CD4-positive, alpha-beta T cell treated with Interleukin-15 for 1 hour (primary cell): ENCODE measurements at regions not wholly inside any gene's neighbourhood (a gene's known extent, or its start where the extent isn't known, plus 50 kb on each side); places are given as distances from the start of the nearest gene placed in this dataset.

Experiments
- DNase-seq: peaks from one replicate; pipeline ENCODE4 v3.0.0-alpha.2; 2020

GRCh38 chr6:24987446-24988115 is 51.8 kb upstream of the RIPOR2 start:
- DNase-seq, result no peak

- DNase-seq, result no peak
Measured at GRCh38 chr6:24988562-24988961, 52.8 kb upstream of the RIPOR2 start.

- no peak for DNase-seq
Measured at GRCh38 chr6:24990236-24990845, 54.6 kb upstream of the RIPOR2 start.

- DNase-seq, result no peak
Measured at GRCh38 chr6:24990944-24991809, 55.4 kb upstream of the RIPOR2 start.

GRCh38 chr6:24991810-24992467 is 56.2 kb upstream of the RIPOR2 start:
- DNase-seq, result peak; percentile 80

GRCh38 chr6:24994812-24995211 is 59.1 kb upstream of the RIPOR2 start:
- no peak for DNase-seq

GRCh38 chr6:24995270-24995669 is 59.5 kb upstream of the RIPOR2 start:
- no peak for DNase-seq

- DNase-seq, result no peak
Measured at GRCh38 chr6:24996269-24996836, 60.6 kb upstream of the RIPOR2 start.

GRCh38 chr6:24997231-24997630 is 61.5 kb upstream of the RIPOR2 start:
- DNase-seq, result no peak

GRCh38 chr6:24997905-24998304 is 62.1 kb upstream of the RIPOR2 start:
- DNase-seq, result no peak

GRCh38 chr6:25002326-25003091 is 66.7 kb upstream of the RIPOR2 start:
- DNase-seq, result no peak

GRCh38 chr6:25004357-25004756 is 68.6 kb upstream of the RIPOR2 start:
- no peak for DNase-seq

GRCh38 chr6:25005010-25005409 is 69.2 kb upstream of the RIPOR2 start:
- DNase-seq, result no peak

- DNase-seq, result no peak
Measured at GRCh38 chr6:25006075-25006474, 70.3 kb upstream of the RIPOR2 start.

GRCh38 chr6:25006565-25007001 is 70.8 kb upstream of the RIPOR2 start:
- DNase-seq, result peak; percentile 84

- DNase-seq, result peak; percentile 60
Measured at GRCh38 chr6:25007269-25007699, 71.5 kb upstream of the RIPOR2 start.

- no peak for DNase-seq
Measured at GRCh38 chr6:25008707-25009392, 73.1 kb upstream of the RIPOR2 start.

GRCh38 chr6:25009393-25009710 is 73.6 kb upstream of the RIPOR2 start:
- DNase-seq, result no peak

- DNase-seq, result no peak
Measured at GRCh38 chr6:25010176-25010575, 74.4 kb upstream of the RIPOR2 start.

- no peak for DNase-seq
Measured at GRCh38 chr6:25010902-25011625, 75.3 kb upstream of the RIPOR2 start.

GRCh38 chr6:25012657-25013056 is 76.9 kb upstream of the RIPOR2 start:
- no peak for DNase-seq
